HCT116 (cell line): ENCODE measurements at regions not wholly inside any gene's neighbourhood (a gene's known extent, or its start where the extent isn't known, plus 50 kb on each side); places are given as distances from the start of the nearest gene placed in this dataset.
A peak's percentile ranks its signal among the peaks of the same experiment; 100 is the strongest.

ENCODE experiments used
- ATAC-seq: fragments of 200-7000 bp; cut with Tn5 transposase; 2 replicates; pipeline ENCODE4 v1.9.1; 2020; ENCODE audit warnings: mild to moderate bottlenecking, moderate library complexity
- BruUV-seq: library from RNA; stranded (reverse); fragments of 400-500 nt; replicated peaks from 2 replicates; lab custom pipeline; 2021; lab: Mats Ljungman, UMichigan
- CTCF ChIA-PET: fragments of 300-600 bp; sonication (Branson Sonifier 250); formaldehyde crosslinking; loops from one replicate; lab custom pipeline; 2021; ENCODE audit warnings: antibody characterized with exemption; lab: Charles Lee
- POLR2A ChIA-PET: fragments of 300-600, 350-600 bp; sonication (Branson Sonifier 250); formaldehyde crosslinking; loops from one replicate; lab custom pipeline; 2021; ENCODE audit warnings: antibody characterized with exemption; lab: Charles Lee
- RAD21 ChIA-PET, 2 experiments: fragments of 300-600 bp; sonication (Branson Sonifier 250); formaldehyde crosslinking; loops; one replicate each; lab custom pipeline; 2023; ENCODE audit warnings: low total read pairs in 2 of 2; ENCODE audit not compliant: uncharacterized antibody in 2 of 2, unreplicated experiment in 2 of 2, low non-redundant PET in 1 of 2; lab: Charles Lee
- DNase-seq: peaks from one replicate; pipeline ENCODE4 v3.0.0-alpha.2; 2010; ENCODE audit warnings: low read depth, low spot score
- H2AFZ ChIP-seq: fragments of 200-600 bp; shearing (Covaris generic), sonication (generic); 2 replicates; pipeline ENCODE4 v1.6.1; 2017; ENCODE audit warnings: low read depth, mixed run types, mixed read lengths, antibody characterized with exemption, low read length; ENCODE audit not compliant: poor library complexity, severe bottlenecking
- H3K27ac ChIP-seq: 2 replicates; pipeline ENCODE4 v1.5.1; 2012; ENCODE audit warnings: low read depth, low read length
- H3K27me3 ChIP-seq: fragments of 200-600 bp; sonication (generic); 2 replicates; pipeline ENCODE4 v1.6.1; 2016; ENCODE audit warnings: mixed run types, low read length, mixed read lengths; ENCODE audit not compliant: insufficient read depth
- H3K36me3 ChIP-seq, 2 experiments: fragments of 200-500 bp in 1 of 2; fragments of 200-600 bp in 1 of 2; sonication (Bioruptor generic) in 1 of 2; sonication (generic) in 1 of 2; 2 replicates each; pipeline versions ENCODE4 v1.5.1 to v1.6.1; 2014 to 2016; ENCODE audit warnings: low read length in 2 of 2, inconsistent platforms in 1 of 2, mixed read lengths in 1 of 2, mixed run types in 1 of 2; ENCODE audit not compliant: insufficient read depth in 2 of 2, control insufficient read depth in 1 of 2
- H3K4me1 ChIP-seq, 2 experiments: fragments of 200-600 bp in 1 of 2; sonication (generic) in 1 of 2; 2 replicates each; pipeline versions ENCODE4 v1.5.1 to v1.6.1; 2012 to 2017; ENCODE audit warnings: low read length in 2 of 2, inconsistent platforms in 1 of 2, mild to moderate bottlenecking in 1 of 2, mixed read lengths in 1 of 2, mixed run types in 1 of 2, moderate library complexity in 1 of 2; ENCODE audit not compliant: insufficient read depth in 2 of 2, control insufficient read depth in 1 of 2
- H3K4me2 ChIP-seq: fragments of 200-600 bp; sonication (generic); 2 replicates; pipeline ENCODE4 v1.6.1; 2017; ENCODE audit warnings: mixed run types, low read length, mixed read lengths
- H3K4me3 ChIP-seq, 2 experiments: fragments of 200-600 bp in 1 of 2; sonication (generic) in 1 of 2; replicated peaks in 1 of 2; 2 replicates each; pipeline ENCODE4 v1.5.1; 2011 to 2016; ENCODE audit warnings: low read length in 2 of 2, control low read depth in 1 of 2, low read depth in 1 of 2, mild to moderate bottlenecking in 1 of 2, mixed read lengths in 1 of 2, mixed run types in 1 of 2
- H3K79me2 ChIP-seq: fragments of 200-600 bp; sonication (generic); 2 replicates; pipeline ENCODE4 v1.6.1; 2017; ENCODE audit warnings: mild to moderate bottlenecking, mixed run types, low read length, moderate library complexity, mixed read lengths; ENCODE audit not compliant: insufficient read depth
- H3K9ac ChIP-seq: fragments of 200-600 bp; sonication (generic); 2 replicates; pipeline ENCODE4 v1.6.1; 2016; ENCODE audit warnings: low read length, mixed read lengths
- H3K9me2 ChIP-seq: fragments of 200-600 bp; sonication (generic), shearing (Covaris generic); 2 replicates; pipeline ENCODE4 v1.6.1; 2017; ENCODE audit warnings: mixed run types, mild to moderate bottlenecking, moderate library complexity; ENCODE audit not compliant: insufficient read depth
- H3K9me3 ChIP-seq, 2 experiments: fragments of 200-500 bp in 1 of 2; fragments of 200-600 bp in 1 of 2; sonication (Bioruptor generic) in 1 of 2; sonication (generic) in 1 of 2; 2 replicates each; pipeline ENCODE4 v1.6.1; 2014 to 2017; ENCODE audit warnings: low read length in 2 of 2, mixed read lengths in 2 of 2, inconsistent platforms in 1 of 2, low read depth in 1 of 2, mild to moderate bottlenecking in 1 of 2, mixed run types in 1 of 2, moderate library complexity in 1 of 2; ENCODE audit not compliant: control insufficient read depth in 1 of 2, insufficient read depth in 1 of 2
- H4K20me1 ChIP-seq: fragments of 200-600 bp; sonication (generic), shearing (Covaris generic); 2 replicates; pipeline ENCODE4 v1.6.1; 2017; ENCODE audit warnings: mixed run types, mild to moderate bottlenecking, moderate library complexity; ENCODE audit not compliant: insufficient read depth
- CBX3 ChIP-seq: IDR thresholded peaks from 2 replicates; pipeline ENCODE4 v1.6.1; 2012; ENCODE audit warnings: low read depth
- CEBPB ChIP-seq: IDR thresholded peaks from 2 replicates; pipeline ENCODE4 v1.6.1; 2012; ENCODE audit warnings: low read depth
- CTCF ChIP-seq, 3 experiments: fragments of 200-600 bp in 1 of 3; sonication (generic) in 1 of 3; IDR thresholded peaks in 2 of 3; conservative IDR thresholded peaks in 1 of 3; 2 replicates each; pipeline ENCODE4 v1.5.1; 2012 to 2017; ENCODE audit warnings: low read depth in 2 of 3, low read length in 2 of 3, antibody characterized with exemption in 1 of 3, borderline replicate concordance in 1 of 3, control low read depth in 1 of 3, mild to moderate bottlenecking in 1 of 3, mixed read lengths in 1 of 3, mixed run types in 1 of 3, moderate library complexity in 1 of 3; ENCODE audit not compliant: insufficient read depth in 1 of 3
- EGR1 ChIP-seq: IDR thresholded peaks from 2 replicates; pipeline ENCODE4 v1.6.1; 2012; ENCODE audit warnings: low read depth
- ELF1 ChIP-seq: IDR thresholded peaks from 2 replicates; pipeline ENCODE4 v1.6.1; 2012; ENCODE audit warnings: low read depth, borderline replicate concordance
- EZH2 ChIP-seq: fragments of 200-600 bp; sonication (generic); IDR thresholded peaks from 2 replicates; pipeline ENCODE4 v1.6.1; 2017; ENCODE audit warnings: antibody characterized with exemption, mixed run types
- EZH2phosphoT487 ChIP-seq: fragments of 200-600 bp; IDR thresholded peaks from 2 replicates; pipeline ENCODE4 v1.6.1; 2018; ENCODE audit warnings: antibody characterized with exemption, borderline replicate concordance
- MAX ChIP-seq: IDR thresholded peaks from 2 replicates; pipeline ENCODE4 v1.6.1; 2012
- POLR2A ChIP-seq: IDR thresholded peaks from 2 replicates; pipeline ENCODE4 v1.7.0; 2011; ENCODE audit warnings: borderline replicate concordance; ENCODE audit not compliant: insufficient read depth, insufficient read length; ENCODE audit errors: extremely low read depth
- POLR2AphosphoS5 ChIP-seq: IDR thresholded peaks from 2 replicates; pipeline ENCODE4 v1.6.1; 2011; ENCODE audit warnings: mild to moderate bottlenecking, low read depth, low read length, moderate library complexity
- RAD21 ChIP-seq: IDR thresholded peaks from 2 replicates; pipeline ENCODE4 v1.6.1; 2012; ENCODE audit warnings: low read depth, mild to moderate bottlenecking
- REST ChIP-seq: IDR thresholded peaks from 2 replicates; pipeline ENCODE4 v1.6.1; 2012; ENCODE audit warnings: low read depth
- SP1 ChIP-seq: IDR thresholded peaks from 2 replicates; pipeline ENCODE4 v1.6.1; 2012; ENCODE audit warnings: low read depth
- TCF7L2 ChIP-seq: IDR thresholded peaks from 2 replicates; pipeline ENCODE4 v1.7.0; 2011; ENCODE audit warnings: borderline replicate concordance, inconsistent platforms; ENCODE audit not compliant: insufficient read depth, insufficient read length; ENCODE audit errors: extremely low read depth
- YY1 ChIP-seq: IDR thresholded peaks from 2 replicates; pipeline ENCODE4 v1.6.1; 2011; ENCODE audit warnings: low read length, low read depth, moderate library complexity, mild to moderate bottlenecking; ENCODE audit not compliant: insufficient replicate concordance; ENCODE audit errors: extremely low read depth
- intact Hi-C: fragments of 100-400 bp; cut with micrococcal nuclease; formaldehyde crosslinking; loops from 2 replicates; pipeline ENCODE4 v1.10.0; 2022
- TF ChIP-seq, protein P1 (sequence below): IDR thresholded peaks from 2 replicates; pipeline ENCODE4 v1.6.1; 2012

GRCh38 chr11:129298988-129299387, 76.7 kb upstream of the BARX2 start:
- RAD21 ChIA-PET = no interaction called here
- no peak overlapping the region for H3K4me2 ChIP-seq
- no peak for DNase-seq
- no peak overlapping the region for H3K4me3 ChIP-seq
- POLR2A ChIA-PET = no interaction called here
- no peak overlapping the region for H3K27ac ChIP-seq
- intact Hi-C loops = no loop called here
- no peak for ATAC-seq
- no peaks in the 10 kb centered on the region for H3K36me3 ChIP-seq
- H3K9ac ChIP-seq = no peak overlapping the region
- H2AFZ ChIP-seq = peak overlapping the region; percentile 38
- H3K27me3 ChIP-seq = no peaks in the 10 kb centered on the region
- no TSS peak for BruUV-seq
- no peaks in the 10 kb centered on the region for H4K20me1 ChIP-seq
- peaks cover 0 to 4% of the 10 kb centered on the region in 2 experiments; a peak in 1 of 4 replicates for H3K4me1 ChIP-seq
- no peaks in the 10 kb centered on the region for H3K9me3 ChIP-seq
- no peaks in the 10 kb centered on the region for H3K9me2 ChIP-seq
- CTCF ChIA-PET = no interaction called here
- no peaks in the 10 kb centered on the region for H3K79me2 ChIP-seq
- no peak for TF ChIP-seq POLR2A
- TF ChIP-seq EZH2phosphoT487 = no peak

- ChIA-PET CTCF (no interaction called here), POLR2A (no interaction called here), RAD21 (no interaction called here)
- Histone ChIP-seq H3K9me2 (no peaks in the 10 kb centered on the region), H4K20me1 (no peaks in the 10 kb centered on the region), H3K4me2 (no peak overlapping the region), H2AFZ (no peak overlapping the region), H3K4me1 (peaks cover 0 to 4% of the 10 kb centered on the region in 2 experiments; a peak in 1 of 4 replicates), H3K27me3 (no peaks in the 10 kb centered on the region), H3K79me2 (no peaks in the 10 kb centered on the region), H3K36me3 (no peaks in the 10 kb centered on the region), H3K27ac (no peak overlapping the region), H3K4me3 (no peak overlapping the region), H3K9ac (no peak overlapping the region), H3K9me3 (no peaks in the 10 kb centered on the region)
- BruUV-seq = no TSS peak
- intact Hi-C loops = no loop called here
- no peak for DNase-seq
- ATAC-seq = no peak
- TF ChIP-seq POLR2AphosphoS5 = no peak
- no peak for TF ChIP-seq CEBPB
- no peak for TF ChIP-seq POLR2A
- TF ChIP-seq, protein P1, sequence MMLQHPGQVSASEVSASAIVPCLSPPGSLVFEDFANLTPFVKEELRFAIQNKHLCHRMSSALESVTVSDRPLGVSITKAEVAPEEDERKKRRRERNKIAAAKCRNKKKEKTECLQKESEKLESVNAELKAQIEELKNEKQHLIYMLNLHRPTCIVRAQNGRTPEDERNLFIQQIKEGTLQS = no peak
- TF ChIP-seq CTCF (IDR thresholded peaks at IDR 0.05 in 2 of 3, conservative IDR thresholded peaks at IDR 0.05 in 1 of 3; ENCODE audit: borderline replicate concordance in 1 of 3, insufficient read depth in 1 of 3, low read depth in 2 of 3, low read length in 2 of 3) = no peak
- TF ChIP-seq REST = no peak
- no peak for TF ChIP-seq EZH2
- no peak for TF ChIP-seq SP1
- no peak for TF ChIP-seq ELF1
- TF ChIP-seq RAD21 = no peak
- TF ChIP-seq EGR1 = no peak
- TF ChIP-seq MAX = no peak
- TF ChIP-seq EZH2phosphoT487 = no peak
- no peak for TF ChIP-seq TCF7L2
- TF ChIP-seq CBX3 = no peak
- TF ChIP-seq YY1 = no peak
Measured at GRCh38 chr11:129295746-129296145, 79.9 kb upstream of the BARX2 start.
